ENCODE measurements at regions not wholly inside any gene's neighbourhood (a gene's known extent, or its start where the extent isn't known, plus 50 kb on each side); places are given as distances from the start of the nearest gene placed in this dataset.

DNA sequence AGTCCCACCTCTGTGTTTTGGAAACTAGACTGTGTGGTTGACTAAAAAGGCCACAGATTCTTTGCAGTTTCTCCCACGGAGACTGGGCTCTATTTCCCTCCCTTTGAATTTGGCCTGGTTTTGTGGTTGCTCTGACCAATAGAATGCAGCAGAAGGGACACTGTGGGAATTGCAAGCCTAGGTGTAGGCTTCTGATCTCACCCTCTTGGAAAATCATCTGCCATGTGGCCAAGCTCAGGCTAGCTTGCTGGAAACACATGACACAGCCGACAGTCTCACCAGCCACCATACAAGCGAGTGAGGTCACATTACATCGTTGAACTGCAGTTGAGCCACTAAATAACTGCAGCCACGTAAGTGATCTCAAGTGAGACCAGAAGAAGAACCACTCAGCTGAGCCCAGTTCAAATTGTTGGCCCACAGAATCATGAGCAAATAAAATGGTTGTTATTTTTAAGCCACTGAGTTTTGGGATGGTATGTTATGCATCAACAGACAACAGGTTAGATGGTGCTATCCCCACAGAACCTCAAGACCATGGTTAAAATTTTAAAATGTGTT is 319.1 kb upstream of the MEX3C start:
- Mint-ChIP-seq H3K4me1 (ENCODE audit: low read depth) (no peaks in the 10 kb centered on the region), H3K9me3 (ENCODE audit: low read depth) (no peaks in the 10 kb centered on the region), H3K36me3 (ENCODE audit: low read depth) (no peaks in the 10 kb centered on the region), H3K27me3 (ENCODE audit: low read depth) (peaks cover 10% of the 10 kb centered on the region), H3K4me3 (ENCODE audit: unreplicated experiment) (no peak overlapping the region), H3K27ac (ENCODE audit: unreplicated experiment) (no peak overlapping the region)
- DNase-seq (ENCODE audit: low spot score): no peak
- TF ChIP-seq, protein P1, sequence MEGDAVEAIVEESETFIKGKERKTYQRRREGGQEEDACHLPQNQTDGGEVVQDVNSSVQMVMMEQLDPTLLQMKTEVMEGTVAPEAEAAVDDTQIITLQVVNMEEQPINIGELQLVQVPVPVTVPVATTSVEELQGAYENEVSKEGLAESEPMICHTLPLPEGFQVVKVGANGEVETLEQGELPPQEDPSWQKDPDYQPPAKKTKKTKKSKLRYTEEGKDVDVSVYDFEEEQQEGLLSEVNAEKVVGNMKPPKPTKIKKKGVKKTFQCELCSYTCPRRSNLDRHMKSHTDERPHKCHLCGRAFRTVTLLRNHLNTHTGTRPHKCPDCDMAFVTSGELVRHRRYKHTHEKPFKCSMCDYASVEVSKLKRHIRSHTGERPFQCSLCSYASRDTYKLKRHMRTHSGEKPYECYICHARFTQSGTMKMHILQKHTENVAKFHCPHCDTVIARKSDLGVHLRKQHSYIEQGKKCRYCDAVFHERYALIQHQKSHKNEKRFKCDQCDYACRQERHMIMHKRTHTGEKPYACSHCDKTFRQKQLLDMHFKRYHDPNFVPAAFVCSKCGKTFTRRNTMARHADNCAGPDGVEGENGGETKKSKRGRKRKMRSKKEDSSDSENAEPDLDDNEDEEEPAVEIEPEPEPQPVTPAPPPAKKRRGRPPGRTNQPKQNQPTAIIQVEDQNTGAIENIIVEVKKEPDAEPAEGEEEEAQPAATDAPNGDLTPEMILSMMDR (IDR thresholded peaks at IDR 0.05): no peak

DNA sequence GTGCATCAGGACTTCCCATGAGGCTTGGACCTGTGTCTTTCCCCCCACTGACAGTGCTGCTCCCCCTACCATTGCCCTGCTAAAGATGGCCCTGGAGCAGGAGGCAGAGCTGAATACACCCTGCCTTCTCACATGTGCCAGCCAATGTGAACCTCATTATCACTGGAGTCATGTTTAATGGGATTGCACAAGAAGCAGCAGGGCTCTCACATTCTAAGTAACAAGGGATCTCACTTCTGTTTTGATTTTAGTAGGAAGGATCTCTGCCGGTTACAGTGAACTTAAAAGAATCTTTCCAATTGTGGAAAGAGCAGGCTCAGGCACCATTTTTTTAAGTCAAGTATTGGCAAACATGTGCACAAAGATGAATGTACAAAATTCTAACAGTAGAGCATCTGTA is 322.1 kb upstream of the MEX3C start:
- Mint-ChIP-seq H3K4me1 (ENCODE audit: low read depth) (no peaks in the 10 kb centered on the region), H3K9me3 (ENCODE audit: low read depth) (no peaks in the 10 kb centered on the region), H3K27ac (ENCODE audit: unreplicated experiment) (no peak overlapping the region), H3K4me3 (ENCODE audit: unreplicated experiment) (no peak overlapping the region), H3K27me3 (ENCODE audit: low read depth) (peaks cover 10% of the 10 kb centered on the region), H3K36me3 (ENCODE audit: low read depth) (no peaks in the 10 kb centered on the region)
- no peak for DNase-seq (ENCODE audit: low spot score)
- TF ChIP-seq, protein P1 (IDR thresholded peaks at IDR 0.05): no peak

DNA sequence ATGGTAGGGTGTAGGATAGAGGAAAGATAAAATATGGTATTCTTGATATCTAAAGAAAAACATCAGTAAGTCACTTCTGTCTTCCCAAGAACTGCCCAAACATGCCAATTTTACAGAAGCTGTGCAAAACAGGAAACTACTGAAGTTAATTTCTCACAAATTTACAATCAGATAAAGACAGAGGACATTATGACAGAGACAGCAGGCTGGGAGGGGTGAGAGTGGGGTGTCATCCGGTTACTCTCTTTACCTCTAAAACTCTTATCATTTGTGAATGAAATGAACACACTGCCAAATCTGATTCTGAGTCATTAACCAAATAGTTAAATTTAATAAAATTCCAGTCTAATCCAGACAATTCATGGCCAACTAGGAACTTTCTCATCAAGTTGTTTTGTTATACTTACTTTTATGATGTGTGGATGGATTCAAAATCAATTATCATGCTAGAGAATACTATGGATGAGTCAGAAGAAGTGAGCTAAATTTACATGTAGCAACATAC is 323.2 kb upstream of the MEX3C start:
- H3K27ac Mint-ChIP-seq (ENCODE audit: unreplicated experiment): no peak overlapping the region
- no peaks in the 10 kb centered on the region for H3K4me1 Mint-ChIP-seq (ENCODE audit: low read depth)
- H3K9me3 Mint-ChIP-seq (ENCODE audit: low read depth): no peaks in the 10 kb centered on the region
- H3K27me3 Mint-ChIP-seq (ENCODE audit: low read depth): peaks cover 10% of the 10 kb centered on the region
- no peak for DNase-seq (ENCODE audit: low spot score)
- no peaks in the 10 kb centered on the region for H3K36me3 Mint-ChIP-seq (ENCODE audit: low read depth)
- TF ChIP-seq, protein P1 (IDR thresholded peaks at IDR 0.05): no peak
- H3K4me3 Mint-ChIP-seq (ENCODE audit: unreplicated experiment): no peak overlapping the region

DNA sequence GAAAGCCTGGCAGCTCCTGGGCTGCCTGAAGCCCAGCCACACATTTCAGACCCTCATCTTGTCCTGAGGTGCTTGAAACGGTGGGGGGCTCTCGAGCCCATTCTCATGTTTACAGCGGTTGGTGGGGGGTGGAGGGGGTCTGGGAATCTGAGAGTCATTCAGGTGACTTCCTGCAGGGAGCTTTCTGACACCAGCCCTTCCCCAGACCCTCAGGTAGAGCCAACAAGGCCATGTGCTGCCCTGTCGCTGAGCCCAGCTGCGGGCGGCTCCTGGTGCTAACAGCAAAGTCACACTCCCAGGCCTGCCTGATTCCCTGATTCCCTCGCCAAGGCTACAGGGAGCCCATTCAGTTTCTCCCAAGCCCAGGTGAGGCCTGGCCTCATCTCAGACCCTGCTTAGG is 324.9 kb upstream of the MEX3C start:
- H3K4me3 Mint-ChIP-seq (ENCODE audit: unreplicated experiment): no peak overlapping the region
- TF ChIP-seq, protein P1 (IDR thresholded peaks at IDR 0.05): no peak
- no peak overlapping the region for H3K27ac Mint-ChIP-seq (ENCODE audit: unreplicated experiment)
- no peaks in the 10 kb centered on the region for H3K4me1 Mint-ChIP-seq (ENCODE audit: low read depth)
- H3K9me3 Mint-ChIP-seq (ENCODE audit: low read depth): no peaks in the 10 kb centered on the region
- no peaks in the 10 kb centered on the region for H3K36me3 Mint-ChIP-seq (ENCODE audit: low read depth)
- peaks cover 8% of the 10 kb centered on the region for H3K27me3 Mint-ChIP-seq (ENCODE audit: low read depth)
- no peak for DNase-seq (ENCODE audit: low spot score)

DNA sequence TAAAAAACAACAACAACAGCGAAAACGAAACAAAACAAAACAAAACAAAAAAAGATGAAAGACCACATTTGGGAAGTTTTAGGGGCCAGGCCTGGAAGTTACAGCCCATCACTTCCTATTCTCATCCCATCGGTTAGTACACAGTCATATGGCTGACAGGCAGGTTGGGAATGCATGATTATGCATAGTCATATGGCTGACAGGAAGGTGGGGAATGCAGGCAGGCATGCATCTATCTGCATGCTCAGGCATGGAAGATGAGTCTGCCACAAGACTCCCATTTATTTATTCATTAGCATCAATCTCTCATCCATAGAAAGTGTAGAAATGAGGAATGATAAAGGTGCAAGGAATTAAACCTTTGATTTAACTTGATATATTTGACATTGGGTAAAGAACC is 325.3 kb upstream of the MEX3C start:
- Mint-ChIP-seq H3K4me1 (ENCODE audit: low read depth) (no peaks in the 10 kb centered on the region), H3K27ac (ENCODE audit: unreplicated experiment) (no peak overlapping the region), H3K9me3 (ENCODE audit: low read depth) (no peaks in the 10 kb centered on the region), H3K36me3 (ENCODE audit: low read depth) (no peaks in the 10 kb centered on the region), H3K4me3 (ENCODE audit: unreplicated experiment) (no peak overlapping the region), H3K27me3 (ENCODE audit: low read depth) (peaks cover 9% of the 10 kb centered on the region)
- no peak for DNase-seq (ENCODE audit: low spot score)
- TF ChIP-seq, protein P1 (IDR thresholded peaks at IDR 0.05): no peak
